OCI-LY7 (cell line): ENCODE measurements at regions not wholly inside any gene's neighbourhood (a gene's known extent, or its start where the extent isn't known, plus 50 kb on each side); places are given as distances from the start of the nearest gene placed in this dataset.

ENCODE experiments used
- BruUV-seq: library from RNA; stranded (reverse); fragments of 400-500 nt; replicated peaks from 2 replicates; lab custom pipeline; 2021; lab: Mats Ljungman, UMichigan
- CTCF ChIA-PET: fragments of 300-600 bp; sonication (Branson Sonifier 250); formaldehyde crosslinking; loops from one replicate; lab custom pipeline; 2022; ENCODE audit warnings: antibody characterized with exemption; ENCODE audit not compliant: unreplicated experiment; lab: Charles Lee
- POLR2A ChIA-PET: fragments of 300-600 bp; sonication (Branson Sonifier 250); formaldehyde crosslinking; loops from one replicate; lab custom pipeline; 2022; ENCODE audit warnings: antibody characterized with exemption; lab: Charles Lee
- DNase-seq: peaks from one replicate; pipeline ENCODE4 v3.0.0-alpha.2; 2015; ENCODE audit warnings: low spot score
- H2AFZ ChIP-seq: fragments of 200-600 bp; sonication (generic), shearing (Covaris generic); 2 replicates; pipeline ENCODE4 v1.6.1; 2014; ENCODE audit warnings: mild to moderate bottlenecking, antibody characterized with exemption, low read length, moderate library complexity
- H3K27ac ChIP-seq: fragments of 200-600 bp; sonication (generic); 2 replicates; pipeline ENCODE4 v1.5.1; 2014; ENCODE audit warnings: mixed run types, low read depth, mild to moderate bottlenecking, moderate library complexity, low read length, inconsistent platforms; ENCODE audit not compliant: poor library complexity, severe bottlenecking
- H3K36me3 ChIP-seq: fragments of 200-600 bp; sonication (generic); 2 replicates; pipeline ENCODE4 v1.6.1; 2014; ENCODE audit warnings: mild to moderate bottlenecking, antibody characterized with exemption, low read length, moderate library complexity, mixed read lengths; ENCODE audit not compliant: insufficient read depth
- H3K4me1 ChIP-seq: fragments of 200-600 bp; sonication (generic); 2 replicates; pipeline ENCODE4 v1.5.1; 2014; ENCODE audit warnings: mild to moderate bottlenecking, low read length; ENCODE audit not compliant: insufficient read depth, poor library complexity, severe bottlenecking
- H3K4me2 ChIP-seq: fragments of 200-600 bp; sonication (generic); 2 replicates; pipeline ENCODE4 v1.6.1; 2014; ENCODE audit warnings: mild to moderate bottlenecking, low read length
- H3K4me3 ChIP-seq: fragments of 200-600 bp; sonication (generic); 2 replicates; pipeline ENCODE4 v1.5.1; 2014; ENCODE audit warnings: mild to moderate bottlenecking, low read depth, low read length; ENCODE audit not compliant: poor library complexity, severe bottlenecking
- H3K79me2 ChIP-seq: fragments of 200-600 bp; sonication (generic); 2 replicates; pipeline ENCODE4 v1.6.1; 2016; ENCODE audit warnings: low read depth, mild to moderate bottlenecking, low read length, moderate library complexity, mixed read lengths; ENCODE audit not compliant: insufficient read depth
- H3K9me2 ChIP-seq: fragments of 200-600 bp; sonication (generic); 2 replicates; pipeline ENCODE4 v1.6.1; 2016; ENCODE audit warnings: mild to moderate bottlenecking, low read length, mixed read lengths; ENCODE audit not compliant: insufficient read depth
- H3K9me3 ChIP-seq: fragments of 200-600 bp; sonication (generic); 2 replicates; pipeline ENCODE4 v1.6.1; 2014; ENCODE audit warnings: mild to moderate bottlenecking, mixed run types, low read length, mixed read lengths
- H4K20me1 ChIP-seq: fragments of 200-600 bp; sonication (generic); 2 replicates; pipeline ENCODE4 v1.6.1; 2014; ENCODE audit warnings: mild to moderate bottlenecking, antibody characterized with exemption, low read length, moderate library complexity, mixed read lengths; ENCODE audit not compliant: insufficient read depth
- EZH2phosphoT487 ChIP-seq: fragments of 200-600 bp; sonication (generic); IDR thresholded peaks from 2 replicates; pipeline ENCODE4 v1.6.1; 2018; ENCODE audit warnings: low read depth, borderline replicate concordance, mild to moderate bottlenecking, mixed run types, antibody characterized with exemption, low read length, moderate library complexity, mixed read lengths
- intact Hi-C: fragments of 100-400 bp; cut with micrococcal nuclease; formaldehyde crosslinking; loops from one replicate; pipeline ENCODE4 v1.10.0; 2022; ENCODE audit not compliant: unreplicated experiment
- TF ChIP-seq, protein P1 (sequence below): fragments of 200-600 bp; sonication (generic); conservative IDR thresholded peaks from 2 replicates; pipeline ENCODE4 v1.5.1; 2014; ENCODE audit warnings: mild to moderate bottlenecking, antibody characterized with exemption, low read length, moderate library complexity, mixed read lengths

DNA sequence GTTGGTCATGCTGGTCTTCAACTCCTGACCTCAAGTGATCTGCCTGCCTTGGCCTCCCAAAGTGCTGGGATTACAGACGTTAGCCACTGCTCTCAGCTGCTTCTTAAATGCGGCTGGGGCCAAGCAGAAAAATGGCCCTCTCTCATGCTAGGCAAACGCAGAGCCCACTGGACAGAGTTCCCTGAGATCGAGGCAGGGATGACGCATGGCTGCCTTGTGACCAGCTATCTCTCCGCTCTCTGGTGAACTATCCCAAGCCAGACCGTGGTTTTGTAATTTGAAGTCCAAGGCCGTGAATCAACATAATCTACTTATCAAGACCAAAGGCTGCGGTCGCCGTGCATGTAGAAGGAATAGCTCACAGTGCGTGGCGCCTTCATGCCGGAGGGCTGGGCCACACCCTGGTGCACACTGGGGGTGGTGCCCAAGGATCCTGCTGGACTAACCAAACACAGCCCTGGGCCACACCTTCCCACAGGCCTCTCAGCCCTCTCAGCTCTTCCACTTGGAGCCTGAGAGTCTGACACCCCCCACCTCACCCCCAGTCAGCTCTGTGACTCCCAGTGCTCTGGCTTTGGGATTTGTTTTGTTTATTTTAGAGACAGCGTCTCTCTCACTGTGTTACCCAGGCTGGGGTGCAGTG is 88.1 kb upstream of the CUX1 start:
- no TSS peak for BruUV-seq
- Histone ChIP-seq H3K9me3 (0 out of 2 replicates have a peak, but pooled peaks cover under 1% of the 10 kb centered on the region), H3K4me1 (peaks cover 5% of the 10 kb centered on the region), H3K79me2 (no peaks in the 10 kb centered on the region), H3K4me2 (no peak overlapping the region), H2AFZ (no peak overlapping the region), H4K20me1 (no peaks in the 10 kb centered on the region), H3K4me3 (no peak overlapping the region), H3K36me3 (no peaks in the 10 kb centered on the region), H3K9me2 (no peaks in the 10 kb centered on the region), H3K27ac (no peak overlapping the region)
- ChIA-PET CTCF (no interaction called here), POLR2A (interaction anchor here (0.5 to 1.1 kb wide), 4 partner anchors 15 to 306 kb away, joined by 3 to 4 read pairs (median 4); no protein-coding TSS in a partner anchor)
- TF ChIP-seq, protein P1, sequence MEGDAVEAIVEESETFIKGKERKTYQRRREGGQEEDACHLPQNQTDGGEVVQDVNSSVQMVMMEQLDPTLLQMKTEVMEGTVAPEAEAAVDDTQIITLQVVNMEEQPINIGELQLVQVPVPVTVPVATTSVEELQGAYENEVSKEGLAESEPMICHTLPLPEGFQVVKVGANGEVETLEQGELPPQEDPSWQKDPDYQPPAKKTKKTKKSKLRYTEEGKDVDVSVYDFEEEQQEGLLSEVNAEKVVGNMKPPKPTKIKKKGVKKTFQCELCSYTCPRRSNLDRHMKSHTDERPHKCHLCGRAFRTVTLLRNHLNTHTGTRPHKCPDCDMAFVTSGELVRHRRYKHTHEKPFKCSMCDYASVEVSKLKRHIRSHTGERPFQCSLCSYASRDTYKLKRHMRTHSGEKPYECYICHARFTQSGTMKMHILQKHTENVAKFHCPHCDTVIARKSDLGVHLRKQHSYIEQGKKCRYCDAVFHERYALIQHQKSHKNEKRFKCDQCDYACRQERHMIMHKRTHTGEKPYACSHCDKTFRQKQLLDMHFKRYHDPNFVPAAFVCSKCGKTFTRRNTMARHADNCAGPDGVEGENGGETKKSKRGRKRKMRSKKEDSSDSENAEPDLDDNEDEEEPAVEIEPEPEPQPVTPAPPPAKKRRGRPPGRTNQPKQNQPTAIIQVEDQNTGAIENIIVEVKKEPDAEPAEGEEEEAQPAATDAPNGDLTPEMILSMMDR, result no peak
- no peak for DNase-seq
- intact Hi-C loops, result no loop called here

DNA sequence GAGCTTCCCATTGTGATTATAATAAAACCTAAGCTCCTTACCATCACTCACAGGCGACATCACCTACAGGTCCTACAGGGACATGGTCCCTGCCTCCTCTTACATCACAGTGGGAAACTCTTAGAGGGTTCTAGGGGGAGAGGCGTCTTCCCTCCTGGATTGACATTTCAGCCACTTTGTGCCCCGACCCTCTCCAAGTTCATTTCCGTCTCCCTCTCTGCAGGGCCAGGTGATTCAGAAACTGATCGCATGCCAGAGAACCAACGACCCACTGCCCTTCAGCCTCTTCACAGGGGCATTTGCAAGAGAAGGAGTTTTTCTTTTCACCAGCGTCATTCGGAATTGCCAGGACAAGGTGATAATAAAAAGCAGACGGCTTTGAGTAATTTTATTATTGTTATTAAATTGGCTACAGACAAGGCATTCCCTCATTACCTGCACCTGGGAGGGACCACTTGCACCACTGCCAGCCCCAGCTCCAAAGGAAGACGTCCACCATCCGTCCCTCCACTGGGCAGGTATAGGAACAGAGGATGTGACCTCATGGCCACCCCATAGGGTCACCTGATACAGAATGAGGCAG is 85.8 kb upstream of the CUX1 start:
- no peak overlapping the region for H3K4me2 ChIP-seq
- H2AFZ ChIP-seq, result no peak overlapping the region
- no peak overlapping the region for H3K27ac ChIP-seq
- no peak overlapping the region for H3K4me3 ChIP-seq
- intact Hi-C loops, result no loop called here
- H3K79me2 ChIP-seq, result no peaks in the 10 kb centered on the region
- DNase-seq, result no peak
- H4K20me1 ChIP-seq, result no peaks in the 10 kb centered on the region
- BruUV-seq, result no TSS peak
- ChIA-PET CTCF (no interaction called here), POLR2A (interaction anchor here (0.9 kb wide), 1 partner anchor 12 kb away, joined by 5 read pairs; no protein-coding TSS in a partner anchor)
- no peaks in the 10 kb centered on the region for H3K36me3 ChIP-seq
- TF ChIP-seq, protein P1, result no peak
- no peak for TF ChIP-seq EZH2phosphoT487
- peaks cover 11% of the 10 kb centered on the region for H3K4me1 ChIP-seq
- H3K9me3 ChIP-seq, result no peaks in the 10 kb centered on the region
- H3K9me2 ChIP-seq, result no peaks in the 10 kb centered on the region
